Head of caudate nucleus (tissue), 42 donors: ENCODE measurements at regions not wholly inside any gene's neighbourhood (a gene's known extent, or its start where the extent isn't known, plus 50 kb on each side); places are given as distances from the start of the nearest gene placed in this dataset.
"Not testable (repeated sequence)": the region's sequence is repeated elsewhere in the genome, so short reads cannot be mapped to it uniquely, and the experiment has no call there.

Experiments
- DNase-seq, 42 donors: peaks; one replicate each; pipeline versions ENCODE4 v3.0.0 to v3.0.0-alpha.2; 2020 to 2021; ENCODE audit warnings: mixed read lengths in 7 of 42
- intact Hi-C: fragments of 100-400 bp; cut with DNase I; formaldehyde crosslinking; loops from one replicate; pipeline ENCODE4 v1.15.0; 2022

DNA sequence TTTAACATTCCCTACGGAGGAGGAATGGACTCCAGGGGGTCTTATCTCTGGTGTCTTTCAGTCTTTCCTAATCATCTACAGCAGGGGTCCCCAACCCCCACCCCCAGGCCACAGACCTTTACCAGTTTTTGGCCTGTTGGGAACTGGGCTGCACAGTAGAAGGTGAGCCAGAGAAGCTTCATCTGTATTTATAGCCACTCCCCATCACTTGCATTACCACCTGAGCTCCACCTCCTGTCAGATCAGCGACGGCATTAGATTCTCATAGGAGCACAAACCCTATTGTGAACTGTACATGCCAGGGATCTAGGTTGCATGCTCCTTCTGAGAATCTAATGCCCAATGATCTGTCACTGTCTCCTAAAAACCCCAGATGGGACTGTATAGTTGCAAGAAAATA is 120.0 kb upstream of the TMTC4 start:
- intact Hi-C loops: no loop called here
- DNase-seq: no peak

DNA sequence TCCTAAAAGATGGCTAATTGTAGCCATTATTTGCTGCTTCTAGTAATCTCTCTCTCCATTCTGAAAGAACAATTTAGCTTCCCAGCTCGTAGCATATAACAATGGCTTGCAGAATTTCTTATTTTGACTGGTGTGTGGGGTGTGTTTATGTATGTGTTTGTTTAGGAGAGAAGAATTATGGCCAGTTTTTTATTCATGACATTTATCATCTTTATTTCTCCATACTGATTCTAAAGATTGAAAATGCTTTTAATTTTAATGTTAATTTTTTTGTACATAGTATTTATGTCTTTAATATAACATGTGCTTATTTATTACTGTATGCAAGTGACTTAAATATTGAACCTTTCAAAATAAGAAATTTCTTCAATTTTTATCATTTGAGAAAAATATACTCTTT is 115.8 kb upstream of the TMTC4 start:
- no peak for DNase-seq
- intact Hi-C loops: no loop called here

DNA sequence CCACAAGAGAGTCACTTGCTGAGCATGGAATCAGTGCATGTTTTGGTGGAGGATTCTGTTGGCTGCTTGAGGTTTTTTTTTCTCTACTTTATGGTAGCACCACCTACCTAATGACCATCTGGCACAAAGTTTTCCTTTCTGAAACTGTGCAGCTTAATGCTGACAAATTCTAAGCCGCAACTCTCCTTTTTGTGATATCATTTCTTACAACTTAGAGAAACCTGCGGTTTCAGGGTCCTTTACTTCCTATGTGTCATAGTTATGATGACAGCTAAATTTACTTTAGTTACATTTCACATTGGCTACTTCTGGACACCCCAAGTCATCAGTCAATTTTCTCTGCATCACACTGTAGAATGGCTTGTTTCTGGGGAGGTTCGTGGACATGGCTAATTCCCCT is 115.4 kb upstream of the TMTC4 start:
- DNase-seq: no peak
- intact Hi-C loops: no loop called here

DNA sequence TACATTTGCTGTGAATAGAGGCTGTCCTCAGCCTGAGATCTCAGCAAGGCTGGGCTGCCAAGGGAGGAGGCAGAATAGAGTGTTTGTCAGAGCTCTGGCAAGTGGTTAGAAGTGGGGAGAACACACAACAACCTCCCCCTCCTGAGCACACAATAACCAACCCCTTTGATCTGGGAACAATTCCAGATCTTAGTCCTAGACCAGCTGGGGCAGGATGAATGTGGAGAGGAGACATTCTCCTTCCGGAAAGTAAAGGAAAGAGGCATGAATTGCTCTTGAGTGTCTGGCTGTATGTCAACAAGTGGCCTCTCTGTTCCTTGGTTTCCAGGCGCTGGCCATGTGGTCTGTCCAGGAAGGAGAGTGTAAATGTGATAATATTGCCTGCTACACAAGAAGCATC is 114.9 kb upstream of the TMTC4 start:
- intact Hi-C loops: no loop called here
- DNase-seq: peak in 41 of 42 donors; percentile 17 to 86 (median 63)

DNA sequence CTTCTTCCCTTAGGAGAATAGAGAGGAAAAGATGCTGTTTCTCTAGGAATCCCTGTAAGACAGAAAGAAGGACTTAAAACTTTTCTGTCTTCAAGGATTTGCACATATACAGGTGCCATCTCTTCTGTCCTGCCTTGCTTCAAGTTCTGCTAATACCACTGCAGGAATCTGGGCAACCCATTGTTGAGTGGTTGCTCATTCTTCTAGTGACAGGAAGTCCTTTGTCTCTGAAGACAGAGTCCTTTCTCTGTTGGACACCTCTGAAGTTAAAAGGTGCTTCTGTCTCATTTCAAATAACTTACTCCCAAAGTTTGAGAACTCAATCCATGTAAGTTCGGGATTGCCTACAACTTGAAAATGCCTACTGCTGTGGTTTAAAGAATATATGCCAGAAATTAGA is 114.4 kb upstream of the TMTC4 start:
- intact Hi-C loops: no loop called here
- no peak for DNase-seq

DNA sequence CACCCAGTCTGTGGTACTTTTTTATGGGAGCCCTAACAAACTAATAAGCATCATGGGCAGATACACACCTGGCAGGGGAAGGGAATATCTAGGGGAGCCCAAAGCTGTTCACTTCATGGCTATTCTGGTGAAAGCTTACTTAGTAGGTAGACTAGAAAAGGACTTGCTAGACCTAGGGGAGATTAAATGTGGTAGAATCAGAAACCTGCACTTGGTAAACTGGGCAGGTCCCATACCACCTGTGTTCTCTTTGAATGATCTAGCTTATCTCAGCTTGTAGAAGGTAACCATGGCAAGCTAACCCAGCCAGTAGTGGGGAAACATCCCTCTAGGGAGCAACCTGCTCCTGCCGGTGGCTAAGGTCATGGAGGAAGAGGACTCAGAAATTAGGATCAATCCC is 113.9 kb upstream of the TMTC4 start:
- DNase-seq: no peak
- intact Hi-C loops: no loop called here

DNA sequence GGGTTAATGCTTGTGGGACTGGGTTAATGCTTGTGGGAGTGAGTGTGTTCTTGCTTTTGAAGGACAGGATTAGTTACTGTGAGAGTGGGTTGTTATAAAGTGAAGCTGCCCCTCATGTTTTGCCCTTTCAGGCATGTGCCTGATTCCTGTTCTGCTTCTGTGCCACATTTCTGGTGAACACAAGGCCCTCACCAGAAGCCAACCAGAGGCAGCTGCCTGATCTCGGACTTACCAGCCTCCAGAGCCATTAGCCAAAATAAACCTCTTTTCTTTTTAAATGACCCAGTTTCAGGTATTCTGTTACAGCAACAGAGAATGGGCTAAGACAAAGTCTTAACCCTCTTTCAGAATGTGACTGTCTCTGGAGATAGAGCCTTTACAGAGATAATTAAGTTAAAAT is 113.3 kb upstream of the TMTC4 start:
- no peak for DNase-seq
- intact Hi-C loops: no loop called here

DNA sequence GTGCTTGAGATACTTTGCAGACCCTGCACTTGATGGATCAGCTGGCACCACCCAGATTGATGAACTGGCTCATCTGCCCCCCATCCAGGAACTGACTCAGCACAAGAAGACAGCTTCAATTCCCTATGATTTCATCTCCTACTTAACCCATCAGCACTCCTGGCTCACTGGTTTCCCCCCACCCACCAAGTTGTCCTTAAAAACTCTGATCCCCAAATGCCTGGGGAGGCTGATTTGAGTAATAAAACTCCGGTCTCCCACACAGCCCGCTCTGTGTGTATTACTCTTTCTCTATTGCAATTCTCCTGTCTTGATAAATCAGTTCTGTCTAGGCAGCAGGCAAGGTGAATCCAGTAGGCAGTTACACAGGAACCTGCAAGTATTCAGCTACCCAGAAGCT is 102.1 kb upstream of the TMTC4 start:
- intact Hi-C loops: not testable (repeated sequence)
- DNase-seq: peak in 36 of 42 donors; percentile 6 to 82 (median 42)

DNA sequence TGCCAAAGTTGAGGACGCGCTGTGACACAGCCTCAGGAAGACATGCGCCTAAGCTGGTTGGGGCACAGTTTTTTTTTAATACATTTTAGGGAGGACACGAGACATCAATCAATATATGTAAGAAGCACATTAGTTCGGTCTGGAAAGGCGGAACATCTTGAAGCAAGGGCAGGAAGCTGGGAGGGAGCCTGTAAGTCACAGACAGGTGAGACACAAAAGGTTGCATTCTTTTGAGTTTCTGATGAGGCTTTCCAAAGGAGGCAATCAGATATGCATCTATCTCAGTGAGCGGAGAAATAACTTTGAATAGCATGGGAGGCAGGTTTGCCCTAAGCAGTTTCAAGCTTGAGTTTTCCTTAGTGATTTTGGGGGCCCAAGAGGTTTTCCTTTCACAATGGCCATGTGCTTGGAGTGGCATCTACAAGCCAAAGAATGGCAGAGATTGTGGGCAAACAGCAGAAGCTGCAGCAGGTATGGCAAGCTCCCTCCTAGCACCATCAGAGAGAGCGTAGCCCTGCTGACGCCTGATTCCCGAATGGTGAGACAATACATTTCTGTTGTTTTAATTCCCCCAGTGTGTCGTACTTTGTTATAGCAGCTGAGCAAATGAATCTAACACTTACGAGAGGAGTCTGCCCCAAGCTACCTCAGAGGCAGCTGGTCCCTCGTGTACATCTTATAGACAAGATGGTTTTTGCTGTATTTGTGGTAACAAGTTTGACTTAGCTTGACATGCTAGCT is 99.5 kb upstream of the TMTC4 start:
- intact Hi-C loops: no loop called here
- DNase-seq: no peak

DNA sequence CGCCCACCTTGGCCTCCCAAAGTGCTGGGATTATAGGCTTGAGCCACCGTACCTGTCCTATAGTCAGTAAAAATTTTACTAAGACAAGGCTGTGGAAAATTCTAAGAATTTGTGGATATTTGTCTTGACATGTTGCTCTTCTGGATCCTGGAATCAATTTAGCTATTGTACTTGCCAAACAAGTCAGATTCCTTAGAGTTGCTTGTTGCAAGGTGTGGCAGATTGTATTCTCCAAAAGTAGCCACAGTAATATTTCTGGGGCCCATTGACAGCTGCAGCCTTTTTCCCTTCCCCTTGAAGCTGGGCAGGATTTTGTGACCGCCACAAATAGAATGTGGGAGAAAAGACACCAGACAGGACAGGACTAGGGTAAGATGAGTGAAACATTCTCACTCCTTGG is 98.8 kb upstream of the TMTC4 start:
- intact Hi-C loops: no loop called here
- DNase-seq: no peak

DNA sequence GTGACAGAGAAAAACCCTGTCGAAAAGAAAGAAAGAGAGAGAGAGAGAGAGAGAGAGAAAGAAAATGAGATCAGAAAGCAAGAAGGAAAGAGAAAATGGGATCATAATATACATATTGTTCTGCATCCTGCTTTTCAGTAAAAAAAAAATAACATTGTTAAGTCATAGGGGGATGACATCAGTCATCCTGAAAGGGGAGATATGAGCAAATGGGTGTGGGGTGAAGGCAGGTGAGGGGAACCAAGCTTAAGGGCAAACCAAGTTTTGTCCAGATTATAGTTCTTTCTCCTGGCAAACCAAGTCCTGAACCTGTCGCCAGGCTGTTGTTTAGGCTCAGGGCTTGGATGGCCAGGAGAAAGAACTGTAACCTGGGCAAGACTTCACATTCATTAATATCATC is 92.6 kb upstream of the TMTC4 start:
- intact Hi-C loops: no loop called here
- DNase-seq: peak in 1 of 42 donors; percentile 12

DNA sequence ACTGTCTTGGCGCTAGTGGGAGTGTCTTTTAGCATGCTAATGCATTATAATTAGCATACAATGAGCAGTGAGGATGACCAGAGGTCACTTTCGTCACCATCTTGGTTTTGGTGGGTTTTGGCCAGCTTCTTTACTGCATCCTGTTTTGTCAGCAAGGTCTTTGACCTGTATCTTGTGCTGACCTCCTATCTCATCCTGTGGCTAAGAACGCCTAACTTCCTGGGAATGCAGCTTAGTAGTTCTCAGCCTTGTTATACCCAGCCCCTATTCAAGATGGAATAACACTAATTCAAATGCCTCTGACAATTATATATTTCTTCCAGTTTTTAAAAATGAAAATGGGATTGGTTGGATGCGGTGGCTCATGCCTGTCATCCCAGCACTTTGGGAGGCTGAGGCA is 92.0 kb upstream of the TMTC4 start:
- intact Hi-C loops, DNase-seq: not testable (repeated sequence)

DNA sequence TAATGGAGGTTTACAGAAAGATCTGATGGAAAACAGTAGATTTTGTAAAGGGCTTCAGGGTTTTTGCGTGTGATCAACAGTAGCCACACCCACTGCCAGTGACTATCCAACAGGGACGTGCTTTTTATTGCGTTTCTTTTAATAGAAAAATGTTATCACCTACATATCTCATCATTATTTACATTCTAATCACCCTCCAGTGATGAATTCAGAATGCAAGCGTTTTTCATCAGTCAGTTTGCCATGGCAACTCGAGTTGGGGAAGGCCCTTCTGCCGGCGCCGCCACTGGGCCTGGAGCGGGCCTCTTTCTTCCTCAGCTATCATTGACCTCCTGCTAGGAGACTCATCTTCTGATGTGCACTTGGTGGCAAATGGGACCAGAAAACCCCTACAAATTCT is 90.3 kb upstream of the TMTC4 start:
- intact Hi-C loops: no loop called here
- no peak for DNase-seq

DNA sequence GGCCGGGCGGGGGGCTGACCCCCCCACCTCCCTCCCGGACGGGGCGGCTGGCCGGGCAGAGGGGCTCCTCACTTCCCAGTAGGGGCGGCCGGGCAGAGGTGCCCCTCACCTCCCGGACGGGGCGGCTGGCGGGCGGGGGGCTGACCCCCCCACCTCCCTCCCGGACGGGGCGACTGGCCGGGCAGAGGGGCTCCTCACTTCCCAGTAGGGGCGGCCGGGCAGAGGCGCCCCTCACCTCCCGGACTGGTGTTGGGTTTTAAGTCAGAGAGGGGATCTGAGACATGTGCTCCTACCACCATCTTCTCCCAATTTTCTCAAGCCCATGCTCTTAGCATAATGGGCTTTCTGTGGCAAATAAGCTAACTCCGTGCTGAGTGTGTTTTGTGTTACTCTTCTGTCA is 87.5 kb upstream of the TMTC4 start:
- intact Hi-C loops, DNase-seq: not testable (repeated sequence)

DNA sequence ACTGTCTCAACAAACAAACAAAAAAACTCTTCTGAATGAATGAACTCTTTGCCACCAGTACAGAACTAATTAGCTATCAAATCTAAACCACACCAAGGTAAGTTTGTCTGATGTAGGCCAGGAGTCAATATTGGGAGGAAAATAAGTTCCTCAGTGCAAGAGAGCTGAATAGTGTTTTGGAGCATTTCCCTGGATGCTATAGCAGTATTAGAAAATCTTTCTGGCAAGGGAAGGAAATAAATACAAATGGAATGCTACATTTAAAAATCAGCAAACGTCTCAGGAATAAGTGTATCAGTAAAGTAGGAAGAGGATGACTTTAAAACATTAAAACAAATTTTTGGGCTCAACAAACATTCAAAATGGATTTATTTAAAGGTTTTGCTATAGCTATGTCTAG is 81.3 kb upstream of the TMTC4 start:
- DNase-seq: no peak
- intact Hi-C loops: no loop called here

DNA sequence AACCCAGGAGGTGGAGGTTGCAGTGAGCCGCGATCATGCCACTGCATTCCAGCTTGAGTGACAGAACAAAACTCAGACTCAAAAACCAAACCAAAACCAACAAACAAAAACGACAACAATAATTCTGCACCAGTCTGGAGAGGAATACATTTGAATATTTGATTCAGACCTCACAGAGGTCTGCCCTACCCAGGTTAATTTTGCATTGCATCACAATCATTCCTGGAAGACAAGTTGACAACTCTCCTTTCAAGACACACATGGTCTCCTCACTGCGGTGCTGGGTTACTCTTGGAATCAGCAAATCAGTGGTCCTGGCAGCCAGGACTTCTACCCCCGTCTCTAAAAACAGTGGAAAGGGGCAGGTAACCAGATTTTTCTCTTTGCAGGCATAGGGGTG is 79.9 kb upstream of the TMTC4 start:
- intact Hi-C loops: no loop called here
- no peak for DNase-seq

DNA sequence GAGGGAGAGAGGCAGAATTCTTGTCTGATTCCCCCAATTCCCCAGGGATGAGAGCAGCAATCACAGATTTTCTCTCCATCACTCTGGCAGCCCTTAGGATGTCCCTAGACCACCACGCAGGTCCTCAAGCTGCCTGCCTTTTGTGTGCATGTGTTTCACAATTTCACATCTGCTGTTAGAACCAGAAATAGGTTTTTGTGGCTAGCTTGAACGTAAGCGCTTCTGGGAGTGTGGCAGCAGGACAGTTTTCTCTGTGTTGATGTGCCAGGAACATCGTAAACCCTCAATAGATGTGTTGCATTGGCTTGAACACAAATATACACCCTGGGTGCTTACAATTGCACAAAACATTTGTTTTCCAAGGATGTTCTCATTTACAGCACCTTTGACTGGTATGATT is 78.8 kb upstream of the TMTC4 start:
- intact Hi-C loops: no loop called here
- DNase-seq: no peak

DNA sequence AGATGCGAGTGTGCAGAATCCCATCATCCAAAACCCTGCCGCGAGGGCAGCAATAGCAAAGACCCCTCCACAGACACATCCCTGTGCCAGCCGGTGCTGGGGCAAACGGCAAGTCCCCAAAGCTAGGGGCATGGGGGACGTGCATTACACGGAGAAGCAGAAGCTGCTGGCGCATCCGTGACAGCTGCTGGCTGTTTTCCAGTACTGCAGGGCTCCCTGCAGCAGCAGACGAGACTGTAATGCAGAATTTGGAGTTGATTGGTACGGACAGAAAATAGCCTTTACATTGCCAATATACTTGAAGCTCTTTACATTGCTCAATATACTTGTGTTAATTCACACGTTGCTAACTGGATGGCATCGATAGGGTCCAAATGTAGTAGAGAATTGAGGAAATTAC is 77.2 kb upstream of the TMTC4 start:
- DNase-seq: peak in 38 of 42 donors; percentile 6 to 74 (median 46)
- intact Hi-C loops: no loop called here

DNA sequence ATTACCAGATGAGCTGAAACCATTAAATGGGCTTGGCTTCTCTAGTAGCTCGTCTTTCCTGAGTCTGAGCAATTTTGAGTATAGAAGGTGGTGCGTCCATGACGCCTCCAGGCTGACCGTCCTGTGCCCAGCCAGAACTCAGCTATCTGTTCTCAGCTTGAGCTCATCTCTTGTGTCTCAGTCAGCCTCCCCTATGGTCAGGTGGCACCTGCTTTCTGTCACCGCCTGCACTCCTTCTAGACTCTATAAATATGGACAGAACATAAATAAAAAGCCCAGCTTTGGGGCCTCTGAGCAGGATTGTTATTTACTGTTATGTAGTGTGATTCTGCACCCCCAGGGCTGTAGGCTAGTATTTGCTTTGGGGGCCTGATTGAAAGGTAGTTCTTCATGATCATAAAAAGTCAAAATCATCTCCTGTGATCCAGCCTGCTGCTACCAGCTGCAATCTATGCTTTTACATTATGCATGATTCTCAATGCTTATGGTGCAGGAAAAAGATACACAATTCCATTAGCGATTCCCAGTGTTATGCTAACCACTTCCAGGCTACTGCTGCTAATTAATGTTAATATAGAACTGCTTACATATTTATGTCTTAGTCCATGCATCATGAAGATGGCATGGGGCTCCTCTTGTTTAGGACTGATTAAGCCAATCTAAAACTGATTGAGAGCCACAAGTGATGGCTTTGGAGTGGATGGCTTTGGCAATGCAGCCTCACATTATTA is 72.5 kb upstream of the TMTC4 start:
- no peak for DNase-seq
- intact Hi-C loops: no loop called here

DNA sequence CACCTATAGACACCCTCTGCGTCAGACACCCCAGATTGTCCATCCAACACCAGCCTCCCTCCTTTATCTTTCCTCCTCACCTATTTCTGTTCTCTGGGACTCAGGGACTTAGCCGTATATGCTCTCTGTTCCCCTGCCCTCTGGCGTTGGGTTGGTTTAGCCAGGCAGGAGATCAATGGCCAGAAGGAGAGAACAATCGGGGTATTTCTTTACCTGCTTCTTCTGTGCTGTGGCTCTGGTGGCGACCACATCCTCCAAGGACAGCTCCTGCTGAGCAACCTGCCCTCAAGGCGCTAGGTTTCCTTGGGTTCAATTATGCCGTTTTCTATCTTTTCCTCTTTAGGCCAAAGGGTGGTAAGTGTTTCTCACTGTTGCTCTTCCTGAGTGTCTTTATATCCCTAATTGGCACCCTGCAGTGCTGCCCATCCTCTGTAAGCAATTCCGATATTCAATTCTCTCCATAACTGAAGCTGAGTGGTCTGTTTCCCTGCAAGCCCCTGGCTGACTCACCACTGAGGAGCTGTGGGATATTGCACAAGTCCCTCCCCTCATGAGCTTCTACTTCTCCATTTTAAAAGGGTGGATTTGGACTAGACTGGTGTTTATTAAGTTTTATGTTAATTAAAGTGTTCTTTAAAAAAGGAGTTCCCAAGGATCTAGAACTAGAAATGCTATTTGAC is 63.7 kb upstream of the TMTC4 start:
- intact Hi-C loops: no loop called here
- no peak for DNase-seq

DNA sequence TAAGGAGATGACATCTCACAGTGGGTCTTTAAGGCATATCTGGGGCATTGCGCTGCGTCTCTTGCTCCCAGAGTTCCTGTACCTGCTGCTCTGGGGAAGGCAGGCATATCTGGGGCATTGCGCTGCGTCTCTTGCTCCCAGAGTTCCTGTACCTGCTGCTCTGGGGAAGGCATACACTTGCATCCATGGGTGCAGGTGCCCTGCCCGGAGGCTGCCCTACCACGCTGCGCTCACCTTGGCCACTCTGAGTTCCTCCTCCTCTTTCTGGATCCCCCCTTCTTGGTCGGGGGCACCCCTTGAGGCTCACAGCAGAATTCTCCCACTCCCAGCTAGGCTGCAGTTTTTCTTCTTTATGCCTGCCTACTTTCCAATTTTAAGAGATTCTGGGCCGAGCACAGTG is 60.9 kb upstream of the TMTC4 start:
- no peak for DNase-seq
- intact Hi-C loops: no loop called here
